ENCODE measurements at regions not wholly inside any gene's neighbourhood (a gene's known extent, or its start where the extent isn't known, plus 50 kb on each side); places are given as distances from the start of the nearest gene placed in this dataset.

GRCh38 chr1:63198871-63199394 is 123.4 kb upstream of the FOXD3 start:
- DNase-seq (ENCODE audit: low spot score) = peak; percentile 53

- no peak for DNase-seq (ENCODE audit: low spot score)
Measured at GRCh38 chr1:63199706-63200335, 122.5 kb upstream of the FOXD3 start.

GRCh38 chr1:63200676-63201075 is 121.7 kb upstream of the FOXD3 start:
- no peak for DNase-seq (ENCODE audit: low spot score)

GRCh38 chr1:63203641-63204040 is 118.7 kb upstream of the FOXD3 start:
- DNase-seq (ENCODE audit: low spot score) = no peak

- no peak for DNase-seq (ENCODE audit: low spot score)
Measured at GRCh38 chr1:63205776-63206175, 116.6 kb upstream of the FOXD3 start.

- DNase-seq (ENCODE audit: low spot score) = no peak
Measured at GRCh38 chr1:63214553-63214952, 107.8 kb upstream of the FOXD3 start.

- no peak for DNase-seq (ENCODE audit: low spot score)
Measured at GRCh38 chr1:63223426-63223825, 98.9 kb upstream of the FOXD3 start.

GRCh38 chr1:63230722-63231121 is 91.6 kb upstream of the FOXD3 start:
- DNase-seq (ENCODE audit: low spot score) = no peak

- DNase-seq (ENCODE audit: low spot score) = no peak
Measured at GRCh38 chr1:63238721-63239120, 83.6 kb upstream of the FOXD3 start.

GRCh38 chr1:63245186-63245585 is 77.2 kb upstream of the FOXD3 start:
- no peak for DNase-seq (ENCODE audit: low spot score)

GRCh38 chr1:63248216-63248615 is 74.2 kb upstream of the FOXD3 start:
- DNase-seq (ENCODE audit: low spot score) = no peak

- DNase-seq (ENCODE audit: low spot score) = no peak
Measured at GRCh38 chr1:63255153-63255552, 67.2 kb upstream of the FOXD3 start.

- no peak for DNase-seq (ENCODE audit: low spot score)
Measured at GRCh38 chr1:63261736-63262458, 60.5 kb upstream of the FOXD3 start.

- DNase-seq (ENCODE audit: low spot score) = no peak
Measured at GRCh38 chr1:63262459-63262770, 60.0 kb upstream of the FOXD3 start.

GRCh38 chr1:63264161-63264560 is 58.2 kb upstream of the FOXD3 start:
- DNase-seq (ENCODE audit: low spot score) = no peak

- no peak for DNase-seq (ENCODE audit: low spot score)
Measured at GRCh38 chr1:63266857-63267256, 55.5 kb upstream of the FOXD3 start.

GRCh38 chr1:63268876-63269275 is 53.5 kb upstream of the FOXD3 start:
- DNase-seq (ENCODE audit: low spot score) = no peak

GRCh38 chr1:63269571-63269970 is 52.8 kb upstream of the FOXD3 start:
- DNase-seq (ENCODE audit: low spot score) = no peak

Measured in Ammon's horn (tissue), 1 donor.